Lower leg skin (tissue), 3 donors: ENCODE measurements at regions not wholly inside any gene's neighbourhood (a gene's known extent, or its start where the extent isn't known, plus 50 kb on each side); places are given as distances from the start of the nearest gene placed in this dataset.

ENCODE experiments used
- CTCF ChIP-seq, 3 donors: fragments of 450-650 bp; IDR thresholded peaks; one replicate each; pipeline ENCODE4 v1.5.1; 2016; ENCODE audit warnings: antibody characterized with exemption in 3 of 3, mild to moderate bottlenecking in 3 of 3, moderate library complexity in 2 of 3
- POLR2A ChIP-seq, 2 donors: fragments of 450-650 bp; IDR thresholded peaks; one replicate each; pipeline ENCODE4 v1.6.1; 2016 to 2017; ENCODE audit warnings: antibody characterized with exemption in 2 of 2, mild to moderate bottlenecking in 1 of 2, moderate library complexity in 1 of 2

- TF ChIP-seq POLR2A (IDR thresholded peaks at IDR 0.05) (no peak), CTCF (IDR thresholded peaks at IDR 0.05) (no peak)
These were observed 243.1 kb upstream of the FANCL start for GRCh38 chr2:58484221-58484620.
